Kidney (tissue), 13 donors: ENCODE measurements at regions not wholly inside any gene's neighbourhood (a gene's known extent, or its start where the extent isn't known, plus 50 kb on each side); places are given as distances from the start of the nearest gene placed in this dataset.

Experiments
- DNase-seq, 5 donors: peaks; one replicate each; pipeline ENCODE4 v3.0.0-alpha.2; 2013 to 2020
- FAIRE-seq: peaks from 2 replicates; lab custom pipeline; 2012; peaks lifted over from hg19 to GRCh38; lab: Jason Lieb, UNC
- H3K27ac ChIP-seq, 2 donors: one replicate each; pipeline ENCODE4 v1.7.0; 2013; ENCODE audit warnings: low read depth in 2 of 2, low read length in 2 of 2, inconsistent platforms in 1 of 2
- H3K27me3 ChIP-seq: one replicate; pipeline ENCODE4 v1.7.1; 2013; ENCODE audit warnings: low read length, inconsistent platforms; ENCODE audit not compliant: control insufficient read depth, insufficient read depth
- H3K36me3 ChIP-seq, 3 donors: one replicate each; pipeline versions ENCODE4 v1.7.0 to v1.7.1; 2013; ENCODE audit warnings: low read length in 3 of 3, control low read depth in 1 of 3, inconsistent platforms in 1 of 3; ENCODE audit not compliant: insufficient read depth in 3 of 3, control insufficient read depth in 2 of 3
- H3K4me1 ChIP-seq, 3 donors: one replicate each; pipeline versions ENCODE4 v1.7.0 to v1.7.1; 2013; ENCODE audit warnings: low read length in 3 of 3, inconsistent platforms in 1 of 3, low read depth in 1 of 3; ENCODE audit not compliant: control insufficient read depth in 2 of 3, insufficient read depth in 2 of 3
- H3K4me3 ChIP-seq, 3 donors: one replicate each; pipeline versions ENCODE4 v1.7.0 to v1.8.1; 2013; ENCODE audit warnings: low read length in 3 of 3, control low read depth in 1 of 3, inconsistent platforms in 1 of 3
- H3K9ac ChIP-seq, 3 donors: one replicate each; pipeline versions ENCODE4 v1.7.0 to v1.7.1; 2013; ENCODE audit warnings: low read length in 3 of 3, control low read depth in 1 of 3, inconsistent platforms in 1 of 3
- H3K9me3 ChIP-seq, 3 donors: one replicate each; pipeline versions ENCODE4 v1.7.0 to v1.7.1; 2013; ENCODE audit warnings: low read length in 3 of 3, control low read depth in 1 of 3, inconsistent platforms in 1 of 3; ENCODE audit not compliant: control insufficient read depth in 2 of 3, insufficient read depth in 1 of 3
- intact Hi-C: fragments of 100-400 bp; cut with DNase I; formaldehyde crosslinking; loops from one replicate; pipeline ENCODE4 v1.11.1; 2022
- TF ChIP-seq, protein P1 (sequence below): IDR thresholded peaks from 3 replicates; pipeline ENCODE4 v1.5.1; 2012; ENCODE audit warnings: mild to moderate bottlenecking, moderate library complexity, borderline replicate concordance; ENCODE audit not compliant: insufficient read depth; ENCODE audit errors: extremely low read depth
- donor health status: control.
- donor health status: control.
- donor health status: control.
- donor health status: control.
- donor health status: control.
- donor health status: DM: yes; HTN: yes; CAD: no.
- donor health status: Normal renal cell carcinoma (clear cell type).

DNA sequence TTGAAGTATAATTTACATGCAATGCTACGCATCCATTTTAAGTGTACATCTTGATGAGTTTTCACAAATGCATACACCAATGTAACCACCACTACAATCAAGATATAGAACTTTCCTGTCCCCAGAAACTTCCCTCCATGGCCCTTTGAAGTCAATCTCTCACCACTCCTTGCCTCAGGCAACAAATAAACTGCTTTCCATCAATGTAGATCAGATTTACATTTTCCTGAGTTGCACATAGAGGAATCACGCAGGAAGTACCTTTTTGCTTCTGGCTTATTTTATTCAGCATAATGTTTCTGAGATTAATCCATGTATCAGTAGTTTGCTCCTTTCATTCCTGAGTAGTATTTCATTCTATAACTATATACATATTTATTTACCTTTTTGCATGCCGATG lies 59.6 kb upstream of the NNAT start:
- H3K27ac ChIP-seq, result no peak overlapping the region
- no peak overlapping the region for H3K9ac ChIP-seq
- FAIRE-seq, result no peak
- no peaks in the 10 kb centered on the region for H3K27me3 ChIP-seq
- no peak overlapping the region for H3K4me3 ChIP-seq
- DNase-seq, result no peak
- no peaks in the 10 kb centered on the region for H3K4me1 ChIP-seq
- no peaks in the 10 kb centered on the region for H3K36me3 ChIP-seq
- TF ChIP-seq, protein P1, sequence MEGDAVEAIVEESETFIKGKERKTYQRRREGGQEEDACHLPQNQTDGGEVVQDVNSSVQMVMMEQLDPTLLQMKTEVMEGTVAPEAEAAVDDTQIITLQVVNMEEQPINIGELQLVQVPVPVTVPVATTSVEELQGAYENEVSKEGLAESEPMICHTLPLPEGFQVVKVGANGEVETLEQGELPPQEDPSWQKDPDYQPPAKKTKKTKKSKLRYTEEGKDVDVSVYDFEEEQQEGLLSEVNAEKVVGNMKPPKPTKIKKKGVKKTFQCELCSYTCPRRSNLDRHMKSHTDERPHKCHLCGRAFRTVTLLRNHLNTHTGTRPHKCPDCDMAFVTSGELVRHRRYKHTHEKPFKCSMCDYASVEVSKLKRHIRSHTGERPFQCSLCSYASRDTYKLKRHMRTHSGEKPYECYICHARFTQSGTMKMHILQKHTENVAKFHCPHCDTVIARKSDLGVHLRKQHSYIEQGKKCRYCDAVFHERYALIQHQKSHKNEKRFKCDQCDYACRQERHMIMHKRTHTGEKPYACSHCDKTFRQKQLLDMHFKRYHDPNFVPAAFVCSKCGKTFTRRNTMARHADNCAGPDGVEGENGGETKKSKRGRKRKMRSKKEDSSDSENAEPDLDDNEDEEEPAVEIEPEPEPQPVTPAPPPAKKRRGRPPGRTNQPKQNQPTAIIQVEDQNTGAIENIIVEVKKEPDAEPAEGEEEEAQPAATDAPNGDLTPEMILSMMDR, result no peak
- intact Hi-C loops, result no loop called here
- H3K9me3 ChIP-seq, result peaks cover 0 to 16% (median 0%) of the 10 kb centered on the region in 3 donors

DNA sequence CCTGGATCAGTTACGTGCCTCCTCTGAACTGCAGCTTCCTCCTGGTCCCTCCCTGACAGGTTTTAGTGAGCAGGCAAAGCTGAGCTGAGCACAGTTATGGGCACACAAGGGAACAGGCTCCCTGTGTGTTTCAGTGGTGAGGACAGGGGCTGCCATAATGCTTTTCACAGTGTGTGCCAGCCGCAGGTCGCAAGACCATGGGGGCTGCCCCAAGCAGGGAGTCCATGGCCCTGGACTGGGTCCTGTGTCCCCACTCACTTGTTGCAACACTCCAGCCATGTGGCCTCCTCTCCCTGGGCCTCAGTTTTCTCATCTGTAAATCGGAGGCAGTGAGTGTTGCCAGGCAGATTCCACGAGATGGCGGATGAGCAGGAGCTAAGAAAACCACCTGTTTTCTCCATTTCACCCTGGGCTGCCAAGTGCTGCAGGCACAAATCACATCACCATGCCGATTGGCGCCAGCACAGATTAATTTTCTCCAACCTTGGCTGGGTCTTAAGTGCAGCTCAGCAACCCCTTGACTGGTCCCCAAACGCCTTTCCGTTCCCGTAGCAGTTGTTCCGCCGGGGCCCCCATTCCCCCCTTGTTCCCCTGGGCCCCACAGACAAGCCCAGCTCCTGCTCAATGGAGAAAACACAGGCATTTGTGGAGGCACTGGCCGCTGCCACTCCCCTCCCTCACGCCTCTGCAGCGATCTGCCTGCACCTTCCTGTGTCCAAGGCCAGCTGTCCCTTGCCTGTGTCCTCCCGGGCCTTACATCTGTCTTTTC lies 57.1 kb upstream of the NNAT start:
- DNase-seq, result peak in 3 of 5 donors; percentile 7 to 25 (median 22)
- H3K36me3 ChIP-seq, result no peaks in the 10 kb centered on the region
- no peaks in the 10 kb centered on the region for H3K4me1 ChIP-seq
- TF ChIP-seq, protein P1, result no peak
- no peak overlapping the region for H3K27ac ChIP-seq
- H3K9me3 ChIP-seq, result peaks cover 0 to 7% (median 0%) of the 10 kb centered on the region in 3 donors
- intact Hi-C loops, result no loop called here
- H3K9ac ChIP-seq, result no peak overlapping the region
- FAIRE-seq, result no peak
- H3K4me3 ChIP-seq, result no peak overlapping the region
- no peaks in the 10 kb centered on the region for H3K27me3 ChIP-seq

DNA sequence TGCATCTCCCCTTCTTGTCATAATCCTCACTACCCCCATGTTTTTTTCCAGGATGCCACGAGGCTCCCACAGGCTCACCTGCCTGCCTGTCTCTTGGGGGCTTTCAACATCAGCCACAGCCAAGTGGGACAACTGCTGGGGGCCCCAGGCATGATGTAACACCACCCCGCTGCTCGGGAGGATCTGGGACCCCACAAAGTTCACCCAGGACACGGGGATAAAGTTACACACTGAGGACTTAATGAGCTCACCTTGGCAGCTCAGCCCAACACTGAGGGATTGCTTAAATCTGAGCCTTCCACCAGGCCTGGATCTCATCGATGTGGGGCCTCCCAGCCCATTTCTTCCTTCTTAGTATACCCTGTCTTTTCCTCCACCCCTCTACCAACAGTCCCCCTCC lies 56.4 kb upstream of the NNAT start:
- TF ChIP-seq, protein P1, result no peak
- Histone ChIP-seq H3K9me3 (peaks cover 0 to 2% (median 0%) of the 10 kb centered on the region in 3 donors), H3K36me3 (no peaks in the 10 kb centered on the region), H3K4me1 (no peaks in the 10 kb centered on the region), H3K27ac (no peak overlapping the region), H3K27me3 (no peaks in the 10 kb centered on the region), H3K9ac (no peak overlapping the region), H3K4me3 (no peak overlapping the region)
- intact Hi-C loops, result no loop called here
- FAIRE-seq (no peak), DNase-seq (peak in 3 of 5 donors; percentile 23 to 33 (median 25))
